Mesendoderm (in vitro differentiated cells): ENCODE measurements at regions not wholly inside any gene's neighbourhood (a gene's known extent, or its start where the extent isn't known, plus 50 kb on each side); places are given as distances from the start of the nearest gene placed in this dataset.

Experiments used
- DNase-seq: peaks from one replicate; pipeline ENCODE4 v3.0.0; 2013
- H2AK5ac ChIP-seq: 2 replicates; pipeline ENCODE4 v1.6.1; 2013; ENCODE audit warnings: low read length, inconsistent platforms
- H2BK120ac ChIP-seq: 2 replicates; pipeline ENCODE4 v1.6.1; 2013; ENCODE audit warnings: low read depth, mild to moderate bottlenecking, low read length, moderate library complexity, mixed read lengths
- H2BK15ac ChIP-seq: replicated peaks from 2 replicates; pipeline ENCODE4 v1.6.1; 2013; ENCODE audit warnings: low read depth, mild to moderate bottlenecking, moderate library complexity
- H2BK5ac ChIP-seq: 2 replicates; pipeline ENCODE4 v1.6.1; 2013; ENCODE audit warnings: low read length, inconsistent platforms
- H3K18ac ChIP-seq: 2 replicates; pipeline ENCODE4 v1.6.1; 2013; ENCODE audit warnings: mild to moderate bottlenecking, low read length, mixed read lengths
- H3K23ac ChIP-seq: one replicate; pipeline ENCODE4 v1.6.1; 2013; ENCODE audit warnings: low read length
- H3K27ac ChIP-seq: 2 replicates; pipeline ENCODE4 v1.5.1; 2013; ENCODE audit warnings: low read depth, mild to moderate bottlenecking, inconsistent platforms, low read length, moderate library complexity
- H3K27me3 ChIP-seq: 2 replicates; pipeline ENCODE4 v1.6.1; 2013; ENCODE audit warnings: low read length, control low read depth, mild to moderate bottlenecking, inconsistent platforms; ENCODE audit not compliant: insufficient read depth, poor library complexity
- H3K36me3 ChIP-seq: 2 replicates; pipeline ENCODE4 v1.6.1; 2013; ENCODE audit warnings: low read length, inconsistent platforms; ENCODE audit not compliant: control insufficient read depth, insufficient read depth
- H3K4ac ChIP-seq: one replicate; pipeline ENCODE4 v1.6.1; 2013; ENCODE audit warnings: low read depth, mild to moderate bottlenecking, low read length, moderate library complexity
- H3K4me1 ChIP-seq: 2 replicates; pipeline ENCODE4 v1.6.1; 2013; ENCODE audit warnings: low read depth, low read length, inconsistent platforms; ENCODE audit not compliant: control insufficient read depth
- H3K4me2 ChIP-seq: 2 replicates; pipeline ENCODE4 v1.6.1; 2013; ENCODE audit warnings: low read length
- H3K4me3 ChIP-seq: 2 replicates; pipeline ENCODE4 v1.5.1; 2013; ENCODE audit warnings: mild to moderate bottlenecking, low read length
- H3K56ac ChIP-seq: one replicate; pipeline ENCODE4 v1.6.1; 2013; ENCODE audit warnings: low read length
- H3K79me1 ChIP-seq: 2 replicates; pipeline ENCODE4 v1.6.1; 2013; ENCODE audit warnings: low read length, inconsistent platforms
- H3K79me2 ChIP-seq: 2 replicates; pipeline ENCODE4 v1.6.1; 2013; ENCODE audit warnings: mild to moderate bottlenecking, low read length; ENCODE audit not compliant: control insufficient read depth, insufficient read depth
- H3K9ac ChIP-seq: 2 replicates; pipeline ENCODE4 v1.6.1; 2013; ENCODE audit warnings: low read length, inconsistent platforms
- H4K5ac ChIP-seq: one replicate; pipeline ENCODE4 v1.6.1; 2013; ENCODE audit warnings: low read length
- H4K8ac ChIP-seq: one replicate; pipeline ENCODE4 v1.6.1; 2013; ENCODE audit warnings: low read depth, mild to moderate bottlenecking, control low read depth, low read length, moderate library complexity
- WGBS: extraction: QIAGEN DNeasy Blood & Tissue Kit; methylation state at CpG from one replicate; pipeline ENCODE4 v1.1.7; 2013; ENCODE audit warnings: low lambda C conversion rate, missing lambda C conversion rate; ENCODE audit not compliant: insufficient coverage; ENCODE audit errors: extremely low coverage; 5-methylcytosine and 5-hydroxymethylcytosine counted together

DNA sequence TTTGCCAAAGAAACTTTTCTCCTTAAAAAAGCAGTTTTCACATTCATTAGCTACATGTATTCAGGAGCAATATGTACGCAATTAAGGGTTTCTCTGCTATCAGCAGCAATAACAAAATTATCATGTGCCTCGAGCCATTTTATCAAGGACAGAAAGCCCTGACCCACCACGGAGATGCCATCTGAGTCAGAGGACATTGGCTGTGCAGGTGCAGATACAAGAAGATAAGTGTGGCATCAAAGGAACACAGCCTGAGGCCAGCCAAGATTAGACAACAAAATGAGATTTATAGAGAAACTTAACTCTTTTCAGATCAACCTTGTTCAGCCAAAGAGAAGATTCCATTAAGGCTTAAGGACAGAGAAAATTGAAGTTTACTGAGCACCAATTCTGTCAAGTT, 115.2 kb upstream of the LGSN start:
- Histone ChIP-seq H3K27ac (no peak overlapping the region), H3K23ac (no peak overlapping the region), H3K4me3 (no peak overlapping the region), H2BK15ac (no peak overlapping the region), H3K79me1 (no peaks in the 10 kb centered on the region), H3K4ac (no peak overlapping the region), H3K56ac (no peak overlapping the region), H3K27me3 (no peaks in the 10 kb centered on the region), H4K5ac (no peak overlapping the region), H3K4me2 (no peak overlapping the region), H3K4me1 (no peaks in the 10 kb centered on the region), H3K9ac (no peak overlapping the region), H3K36me3 (no peaks in the 10 kb centered on the region), H2BK120ac (no peak overlapping the region), H3K18ac (no peak overlapping the region), H2BK5ac (no peak overlapping the region), H4K8ac (no peak overlapping the region), H2AK5ac (no peak overlapping the region), H3K79me2 (no peaks in the 10 kb centered on the region)
- no peak for DNase-seq
- WGBS, result no CpG with 5 or more reads among the region's 3 CpGs

- Histone ChIP-seq H3K4me3 (no peak overlapping the region), H3K27me3 (no peaks in the 10 kb centered on the region), H4K5ac (no peak overlapping the region), H4K8ac (no peak overlapping the region), H2BK5ac (no peak overlapping the region), H3K23ac (no peak overlapping the region), H2BK120ac (no peak overlapping the region), H3K4me2 (no peak overlapping the region), H3K79me2 (no peaks in the 10 kb centered on the region), H3K18ac (no peak overlapping the region), H3K56ac (no peak overlapping the region), H3K27ac (no peak overlapping the region), H2AK5ac (no peak overlapping the region), H3K4ac (no peak overlapping the region), H3K36me3 (no peaks in the 10 kb centered on the region), H3K79me1 (no peaks in the 10 kb centered on the region), H2BK15ac (no peak overlapping the region), H3K9ac (no peak overlapping the region), H3K4me1 (no peaks in the 10 kb centered on the region)
- no peak for DNase-seq
- no CpG with 5 or more reads among the region's 2 CpGs for WGBS
These were observed 116.6 kb upstream of the LGSN start for GRCh38 chr6:63436356-63436755.

- no peaks in the 10 kb centered on the region for H3K79me2 ChIP-seq
These were observed 117.3 kb upstream of the LGSN start for GRCh38 chr6:63437058-63437457.

DNA sequence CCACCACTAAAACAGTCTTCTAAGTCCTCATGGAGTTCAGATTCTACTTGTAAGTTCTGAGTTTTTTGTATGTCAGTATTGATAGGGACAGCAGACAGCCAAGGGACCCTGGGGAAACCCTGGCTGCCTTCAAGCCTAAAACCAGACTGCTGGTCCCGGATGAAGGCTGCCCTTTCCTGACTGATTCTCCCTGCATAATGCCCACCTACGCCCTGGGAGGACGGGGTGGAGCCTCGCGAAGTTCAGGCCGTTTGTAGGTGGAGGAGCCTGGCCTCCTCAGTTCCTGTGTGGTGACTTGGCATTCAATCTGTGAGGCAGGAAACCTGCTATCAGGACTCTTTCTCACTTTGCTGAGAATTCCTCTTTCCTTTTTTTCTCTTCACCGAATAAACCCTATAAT, 120.3 kb upstream of the LGSN start:
- no peak overlapping the region for H3K4me2 ChIP-seq
- peak; percentile 51 for DNase-seq
- no CpG with 5 or more reads among the region's 7 CpGs for WGBS
- H3K18ac ChIP-seq, result no peak overlapping the region
- no peak overlapping the region for H3K4ac ChIP-seq
- H3K79me2 ChIP-seq, result no peaks in the 10 kb centered on the region
- no peaks in the 10 kb centered on the region for H3K36me3 ChIP-seq
- no peaks in the 10 kb centered on the region for H3K4me1 ChIP-seq
- H2AK5ac ChIP-seq, result no peak overlapping the region
- no peak overlapping the region for H3K4me3 ChIP-seq
- no peaks in the 10 kb centered on the region for H3K27me3 ChIP-seq
- no peak overlapping the region for H2BK15ac ChIP-seq
- H3K9ac ChIP-seq, result no peak overlapping the region
- H2BK5ac ChIP-seq, result no peak overlapping the region
- no peak overlapping the region for H3K27ac ChIP-seq
- no peak overlapping the region for H4K5ac ChIP-seq
- H4K8ac ChIP-seq, result no peak overlapping the region
- no peak overlapping the region for H3K23ac ChIP-seq
- H3K79me1 ChIP-seq, result no peaks in the 10 kb centered on the region
- H3K56ac ChIP-seq, result no peak overlapping the region
- H2BK120ac ChIP-seq, result no peak overlapping the region

More at GRCh38 chr6:63437058-63437457, 117.3 kb upstream of the LGSN start:
- no peak overlapping the region for H3K23ac ChIP-seq
- H4K5ac ChIP-seq, result no peak overlapping the region
- no peaks in the 10 kb centered on the region for H3K4me1 ChIP-seq
- no peak overlapping the region for H3K27ac ChIP-seq
- H2BK15ac ChIP-seq, result no peak overlapping the region
- H3K4ac ChIP-seq, result no peak overlapping the region
- H3K4me2 ChIP-seq, result no peak overlapping the region
- H3K27me3 ChIP-seq, result no peaks in the 10 kb centered on the region
- no peak overlapping the region for H2BK120ac ChIP-seq
- no peak overlapping the region for H3K9ac ChIP-seq
- H3K79me1 ChIP-seq, result no peaks in the 10 kb centered on the region
- DNase-seq, result no peak
- H2BK5ac ChIP-seq, result no peak overlapping the region
- H4K8ac ChIP-seq, result no peak overlapping the region
- H3K18ac ChIP-seq, result no peak overlapping the region
- WGBS, result no CpG with 5 or more reads among the region's 3 CpGs
- H3K36me3 ChIP-seq, result no peaks in the 10 kb centered on the region
- no peak overlapping the region for H3K56ac ChIP-seq
- no peak overlapping the region for H2AK5ac ChIP-seq
- H3K4me3 ChIP-seq, result no peak overlapping the region

- DNase-seq, result no peak
- no peak overlapping the region for H2BK120ac ChIP-seq
- no peak overlapping the region for H3K4me2 ChIP-seq
- no peak overlapping the region for H3K18ac ChIP-seq
- no peak overlapping the region for H3K4me3 ChIP-seq
- no peaks in the 10 kb centered on the region for H3K79me2 ChIP-seq
- no CpG with 5 or more reads among the region's 16 CpGs for WGBS
- H3K4me1 ChIP-seq, result no peaks in the 10 kb centered on the region
- no peaks in the 10 kb centered on the region for H3K27me3 ChIP-seq
- no peak overlapping the region for H3K27ac ChIP-seq
- peak overlapping the region; percentile 7 for H3K56ac ChIP-seq
- H3K9ac ChIP-seq, result no peak overlapping the region
- no peak overlapping the region for H2BK15ac ChIP-seq
- H4K8ac ChIP-seq, result no peak overlapping the region
- H2AK5ac ChIP-seq, result no peak overlapping the region
- H4K5ac ChIP-seq, result no peak overlapping the region
- H3K23ac ChIP-seq, result no peak overlapping the region
- no peaks in the 10 kb centered on the region for H3K79me1 ChIP-seq
- no peaks in the 10 kb centered on the region for H3K36me3 ChIP-seq
- H2BK5ac ChIP-seq, result no peak overlapping the region
- H3K4ac ChIP-seq, result no peak overlapping the region
These were observed 120.8 kb upstream of the LGSN start for GRCh38 chr6:63440594-63440993.

GRCh38 chr6:63441266-63441956, 121.6 kb upstream of the LGSN start:
- Histone ChIP-seq H3K79me1 (no peaks in the 10 kb centered on the region), H2BK120ac (no peak overlapping the region), H2BK5ac (no peak overlapping the region), H2BK15ac (no peak overlapping the region), H3K4me2 (no peak overlapping the region), H3K27me3 (no peaks in the 10 kb centered on the region), H3K56ac (peak overlapping the region; percentile 25), H4K8ac (no peak overlapping the region), H3K18ac (no peak overlapping the region), H3K27ac (no peak overlapping the region), H3K36me3 (no peaks in the 10 kb centered on the region), H3K4ac (no peak overlapping the region), H4K5ac (no peak overlapping the region), H3K23ac (no peak overlapping the region), H2AK5ac (no peak overlapping the region), H3K4me1 (no peaks in the 10 kb centered on the region), H3K79me2 (no peaks in the 10 kb centered on the region), H3K9ac (no peak overlapping the region), H3K4me3 (no peak overlapping the region)
- peak; percentile 23 for DNase-seq
- WGBS, result no CpG with 5 or more reads among the region's 18 CpGs
